HCEC 1CT (cell line): ENCODE measurements at regions not wholly inside any gene's neighbourhood (a gene's known extent, or its start where the extent isn't known, plus 50 kb on each side); places are given as distances from the start of the nearest gene placed in this dataset.

Experiments used
- DNase-seq: peaks from one replicate; pipeline ENCODE4 v3.0.0-alpha.2; 2017

DNA sequence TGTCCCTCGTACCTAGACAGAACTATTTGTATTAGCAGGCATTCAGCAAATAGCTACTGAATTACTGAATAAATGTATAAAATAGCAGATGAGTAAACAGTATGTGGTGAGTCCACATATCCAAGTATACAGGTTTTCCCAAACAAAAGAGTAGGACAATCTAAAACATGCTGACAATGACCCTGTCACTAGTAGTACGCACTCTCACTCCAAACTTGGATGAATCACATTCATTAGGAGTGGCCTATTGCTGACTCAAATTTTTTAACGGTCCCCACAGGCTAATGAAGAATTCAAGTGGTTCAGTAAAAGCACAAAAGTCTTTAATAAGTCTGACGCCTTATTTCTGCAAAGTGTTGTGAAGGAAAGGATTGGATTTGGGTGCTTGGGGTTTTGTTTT, 449.3 kb upstream of the THBS1 start:
- DNase-seq, result peak; percentile 57

- DNase-seq, result no peak
Observed at GRCh38 chr15:39132070-39132469, 448.8 kb upstream of the THBS1 start.

DNA sequence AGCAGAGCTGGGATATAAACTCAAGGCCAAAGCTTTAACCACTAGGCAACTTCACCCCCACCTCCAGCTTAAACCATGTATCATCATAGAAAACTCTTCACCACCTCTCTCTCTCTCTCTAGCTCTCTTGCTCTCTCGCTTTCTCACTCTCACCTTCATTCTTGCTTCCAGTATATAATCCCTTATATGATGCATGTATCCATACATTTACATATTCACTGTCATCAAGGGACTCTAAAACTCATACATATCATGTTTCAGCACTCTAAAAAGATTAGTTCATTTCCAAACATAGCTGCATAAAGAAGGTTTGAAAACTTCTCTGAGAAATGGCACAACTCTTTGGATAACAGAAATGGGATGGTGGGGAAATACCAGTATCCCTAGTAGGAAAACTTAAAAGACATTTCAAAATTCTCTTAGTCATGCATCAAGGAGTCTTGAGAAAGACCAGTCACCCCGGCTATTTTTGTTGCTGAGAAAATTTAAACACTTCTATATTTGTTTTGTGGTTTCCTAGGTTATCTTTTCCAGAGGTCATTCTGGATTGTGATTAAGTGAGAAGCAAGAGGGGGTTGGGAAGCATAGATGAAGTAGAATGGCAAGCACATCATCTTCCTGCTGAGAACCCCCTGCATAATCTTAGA, 447.8 kb upstream of the THBS1 start:
- DNase-seq, result peak; percentile 92

- no peak for DNase-seq
Observed at GRCh38 chr15:39134282-39134681, 446.6 kb upstream of the THBS1 start.

DNA sequence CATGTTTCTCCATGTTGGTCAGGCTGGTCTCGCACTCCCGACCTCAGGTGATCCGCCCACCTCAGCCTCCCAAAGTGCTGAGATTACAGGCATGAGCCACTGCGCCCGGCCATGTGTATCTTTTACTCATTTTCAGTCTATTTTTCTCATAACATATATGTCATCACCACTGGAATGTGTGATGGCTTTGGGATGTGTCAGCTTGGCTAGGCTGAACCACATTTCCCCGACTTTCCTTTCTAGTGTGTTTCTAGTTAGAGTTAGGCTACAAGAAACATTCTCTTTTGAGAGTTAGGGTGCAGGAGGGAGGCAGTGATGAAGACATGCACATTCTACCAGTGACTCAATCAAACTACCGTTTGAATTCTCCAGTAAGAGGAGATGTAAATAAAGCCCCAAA, 444.9 kb upstream of the THBS1 start:
- DNase-seq, result peak; percentile 90

DNA sequence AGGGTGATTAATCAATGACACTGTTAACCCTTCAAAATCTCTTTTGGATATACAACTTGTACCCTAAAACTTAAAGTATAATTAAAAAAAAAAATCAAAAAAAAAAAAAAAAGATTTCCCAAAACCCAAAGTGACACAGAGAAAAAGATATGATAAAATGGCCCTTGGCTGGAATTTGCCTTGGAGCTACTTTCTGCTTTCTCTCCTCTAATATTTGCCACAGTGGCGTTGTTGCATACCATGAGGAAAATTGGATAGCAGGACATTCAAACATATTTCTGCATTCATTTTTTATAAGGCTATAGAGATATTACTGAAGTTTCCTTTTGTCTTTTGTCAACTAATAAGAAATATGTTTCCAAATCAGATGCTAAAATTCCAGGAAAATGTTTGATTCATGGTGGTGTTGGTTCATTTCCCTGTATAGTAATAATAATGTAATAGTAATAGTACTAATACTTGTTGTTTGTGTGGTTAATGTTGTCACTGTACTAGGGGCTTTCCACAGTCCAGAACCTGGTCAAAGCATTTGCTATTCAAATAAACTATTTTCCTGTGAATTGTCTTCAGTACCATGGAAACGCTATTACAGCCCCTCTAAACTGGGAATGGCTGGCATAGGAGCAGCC, 441.3 kb upstream of the THBS1 start:
- DNase-seq, result no peak

DNA sequence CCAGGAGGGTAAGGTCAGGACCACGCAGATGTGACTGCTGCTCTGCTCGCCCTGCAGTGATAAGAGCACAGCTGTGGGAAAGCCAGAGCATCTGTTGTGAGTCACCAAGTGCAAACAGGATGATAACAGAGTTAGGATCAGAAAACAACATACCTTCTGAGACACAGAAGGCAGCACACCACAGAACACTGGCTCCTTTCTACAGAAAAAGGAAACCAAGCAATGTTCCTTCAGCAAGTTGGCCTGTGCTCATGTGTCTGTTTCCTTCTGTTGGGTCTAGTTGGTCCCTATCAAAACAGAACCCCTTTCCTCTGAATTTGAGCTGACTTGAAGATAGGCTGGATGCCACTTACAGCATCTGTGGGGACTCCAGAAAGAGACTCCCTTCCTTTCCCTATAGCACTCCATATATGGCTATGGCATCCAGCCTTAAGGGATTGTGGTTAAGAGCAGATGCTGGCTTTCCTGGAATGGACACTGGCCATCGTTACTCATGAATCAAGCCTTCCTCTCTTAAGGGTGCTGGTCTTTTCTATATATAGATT, 440.7 kb upstream of the THBS1 start:
- DNase-seq, result peak; percentile 98

GRCh38 chr15:39142500-39142899, 438.4 kb upstream of the THBS1 start:
- DNase-seq, result no peak

DNA sequence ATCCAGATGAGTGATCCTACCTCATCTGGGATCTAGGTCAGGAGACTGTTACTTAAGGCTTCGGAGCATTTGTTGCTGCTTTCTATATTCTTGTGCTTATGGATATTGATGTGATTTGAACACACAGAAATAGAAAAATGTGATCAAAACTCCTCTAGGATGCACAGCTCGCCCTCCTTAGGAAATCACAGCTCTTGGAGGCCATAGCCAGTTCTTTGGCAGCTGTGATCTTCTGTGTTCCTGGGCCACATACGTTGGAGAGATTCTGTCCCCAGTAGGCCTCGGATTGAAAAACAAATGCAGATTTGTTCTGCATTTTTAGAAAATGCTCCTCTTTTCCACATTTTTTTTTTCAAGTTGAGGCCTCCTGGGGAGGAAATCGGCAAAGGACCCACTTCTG, 437.4 kb upstream of the THBS1 start:
- no peak for DNase-seq

GRCh38 chr15:39144051-39144450, 436.8 kb upstream of the THBS1 start:
- DNase-seq, result no peak

- DNase-seq, result peak; percentile 33
Observed at GRCh38 chr15:39144613-39145499, 436.0 kb upstream of the THBS1 start.

- DNase-seq, result peak; percentile 61
Observed at GRCh38 chr15:39145854-39146625, 434.8 kb upstream of the THBS1 start.

- DNase-seq, result no peak
Observed at GRCh38 chr15:39149636-39150150, 431.2 kb upstream of the THBS1 start.

DNA sequence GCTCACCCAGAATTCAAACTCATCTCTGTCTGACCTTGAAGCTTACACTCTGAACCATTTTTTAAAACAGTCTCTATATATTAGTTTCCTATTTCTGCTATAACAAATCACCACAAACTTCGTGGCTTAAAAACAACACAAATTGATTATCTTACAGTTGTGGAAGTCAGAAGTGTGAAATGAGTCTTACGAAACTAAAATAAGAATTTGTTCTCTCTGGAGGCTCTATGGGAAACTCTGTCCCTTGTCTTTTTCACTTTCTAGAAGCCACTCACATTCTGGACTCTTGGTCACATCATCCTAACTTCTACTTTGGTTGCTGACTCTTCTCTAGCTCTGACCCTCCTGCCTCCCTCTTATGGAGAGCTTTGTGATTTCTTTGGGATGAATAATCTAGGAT, 429.3 kb upstream of the THBS1 start:
- DNase-seq, result no peak

DNA sequence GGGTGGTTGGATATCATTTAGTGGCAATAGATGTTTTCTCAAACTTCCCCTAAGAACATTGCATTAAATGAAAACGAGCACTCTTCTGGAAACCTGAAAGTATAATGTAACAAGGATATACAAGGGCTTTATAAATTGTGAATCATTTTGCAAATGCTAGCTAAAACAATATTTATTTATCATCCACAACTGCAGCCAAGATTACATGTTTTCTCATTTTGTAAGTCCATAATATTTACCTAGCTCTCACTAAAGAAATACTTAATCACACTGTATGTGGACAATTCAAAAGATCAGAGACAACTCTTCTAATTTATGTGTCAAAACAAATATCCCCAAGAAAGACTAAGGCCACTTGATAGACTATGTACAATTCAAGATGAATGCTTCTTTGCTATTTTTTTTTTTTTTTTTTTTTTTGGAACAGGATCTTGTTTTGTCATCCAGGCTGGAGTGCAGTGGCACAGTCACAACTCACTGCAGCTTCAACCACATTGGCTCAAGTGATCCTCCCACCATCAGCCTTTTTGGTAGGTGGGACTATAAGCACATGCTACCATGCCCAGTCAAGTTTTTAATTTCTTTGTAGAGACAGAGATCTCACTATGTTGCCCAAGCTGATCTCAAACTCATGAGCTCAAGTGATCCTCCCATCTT, 427.7 kb upstream of the THBS1 start:
- no peak for DNase-seq

GRCh38 chr15:39153716-39154115, 427.2 kb upstream of the THBS1 start:
- no peak for DNase-seq

GRCh38 chr15:39154227-39154638, 426.6 kb upstream of the THBS1 start:
- DNase-seq, result no peak

DNA sequence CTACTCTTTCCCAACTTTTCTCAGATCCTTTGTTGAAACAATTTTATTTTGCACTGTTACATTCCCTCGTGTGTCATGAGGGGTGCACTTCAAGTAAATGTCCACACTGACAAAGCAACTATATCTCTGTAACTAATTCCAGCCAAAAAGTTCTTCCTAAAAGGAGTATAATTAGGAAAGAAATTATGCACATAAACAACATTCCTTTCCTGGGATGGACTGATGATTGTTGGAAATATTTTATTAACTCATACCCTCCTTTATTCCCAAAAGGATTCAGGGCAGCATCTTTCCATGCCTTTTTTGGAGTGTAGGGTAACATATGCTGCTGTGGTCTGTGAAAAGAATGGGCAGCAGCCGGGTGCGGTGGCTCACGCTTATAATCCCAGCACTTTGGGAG, 426.1 kb upstream of the THBS1 start:
- DNase-seq, result no peak

DNA sequence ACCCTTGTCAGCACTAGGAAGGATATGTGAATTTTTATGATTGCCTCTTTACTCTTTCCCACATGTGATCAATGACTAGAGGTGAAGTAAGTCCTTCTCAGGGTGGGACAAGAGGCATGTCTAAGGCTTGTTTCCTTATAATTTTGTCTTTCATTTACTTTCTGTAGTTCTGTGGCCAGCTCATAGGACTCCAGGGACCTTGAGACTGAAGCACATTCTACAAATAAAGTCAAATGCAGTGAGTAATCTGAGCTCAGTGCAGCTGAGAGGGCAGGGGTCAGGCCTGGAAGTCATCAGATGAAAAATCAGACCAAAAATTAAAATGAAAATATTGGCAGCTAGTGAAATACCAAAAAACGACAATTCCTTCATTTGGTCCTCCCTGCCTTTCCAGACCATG, 424.7 kb upstream of the THBS1 start:
- DNase-seq, result no peak

- no peak for DNase-seq
Observed at GRCh38 chr15:39156646-39157250, 424.1 kb upstream of the THBS1 start.

DNA sequence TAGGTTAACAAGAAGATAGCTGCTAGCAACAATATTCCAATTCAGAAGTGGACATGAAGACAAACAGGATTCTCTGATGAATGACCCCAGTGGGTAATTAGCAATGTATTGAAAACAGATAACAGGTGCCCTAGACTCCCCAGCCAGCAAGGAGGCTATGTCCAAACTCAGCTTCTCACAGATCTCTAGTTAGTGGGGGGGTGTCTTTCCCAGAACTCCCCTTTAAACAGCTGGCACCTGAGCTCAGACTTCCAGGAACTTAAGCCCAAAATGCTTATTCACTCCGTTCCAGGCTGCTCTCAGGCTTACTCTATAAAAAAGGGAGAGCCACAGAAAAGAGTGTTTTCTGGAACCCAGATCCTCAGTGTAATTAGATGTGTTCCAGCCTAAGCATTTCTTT, 423.0 kb upstream of the THBS1 start:
- no peak for DNase-seq

DNA sequence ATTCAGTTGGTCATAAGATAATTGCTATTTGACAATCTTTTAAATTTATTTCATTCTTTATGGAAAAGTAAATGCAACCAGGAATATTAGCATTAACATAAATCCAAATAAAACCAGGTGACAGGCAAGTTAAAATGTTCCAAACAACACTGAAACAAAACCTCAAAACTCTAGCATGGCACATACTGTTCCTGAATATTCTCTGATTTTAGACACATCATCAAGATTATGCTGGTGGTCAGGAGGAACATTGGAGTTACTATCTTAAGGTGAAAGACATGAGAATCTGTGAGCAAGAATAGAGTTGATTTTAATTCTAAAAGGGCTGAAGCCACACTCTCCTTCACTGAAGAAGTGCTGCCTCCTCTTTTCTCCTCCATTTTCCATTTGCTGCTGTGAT, 421.0 kb upstream of the THBS1 start:
- no peak for DNase-seq
